Progenitor cell of endocrine pancreas (in vitro differentiated cells): ENCODE measurements at regions not wholly inside any gene's neighbourhood (a gene's known extent, or its start where the extent isn't known, plus 50 kb on each side); places are given as distances from the start of the nearest gene placed in this dataset.
"Not testable (repeated sequence)": the region's sequence is repeated elsewhere in the genome, so short reads cannot be mapped to it uniquely, and the experiment has no call there.

ENCODE experiments used
- DNase-seq: peaks from one replicate; pipeline ENCODE4 v3.0.0; 2021; ENCODE audit warnings: low spot score; ENCODE audit not compliant: unreplicated experiment
- H3K27ac Mint-ChIP-seq: 2 replicates; pipeline ENCODE4 v1.8.0; 2021; ENCODE audit warnings: mild to moderate bottlenecking, moderate library complexity, mixed read lengths
- H3K27me3 Mint-ChIP-seq: 2 replicates; pipeline ENCODE4 v1.8.0; 2021; ENCODE audit warnings: mixed read lengths
- H3K36me3 Mint-ChIP-seq: 2 replicates; pipeline ENCODE4 v1.8.0; 2022; ENCODE audit warnings: mixed read lengths; ENCODE audit not compliant: insufficient read depth
- H3K4me1 Mint-ChIP-seq: 2 replicates; pipeline ENCODE4 v1.8.0; 2021; ENCODE audit warnings: low read depth, mixed read lengths
- H3K4me3 Mint-ChIP-seq: 2 replicates; pipeline ENCODE4 v1.8.0; 2021; ENCODE audit warnings: low read depth, mild to moderate bottlenecking, moderate library complexity, mixed read lengths
- H3K9me3 Mint-ChIP-seq: 2 replicates; pipeline ENCODE4 v1.8.0; 2021; ENCODE audit warnings: low read depth, mixed read lengths
- CTCF ChIP-seq: fragments of 200-600 bp; sonication (generic); IDR thresholded peaks from one replicate; pipeline ENCODE4 v1.5.0; 2021; ENCODE audit warnings: antibody characterized with exemption, mild to moderate bottlenecking; ENCODE audit not compliant: unreplicated experiment

DNA sequence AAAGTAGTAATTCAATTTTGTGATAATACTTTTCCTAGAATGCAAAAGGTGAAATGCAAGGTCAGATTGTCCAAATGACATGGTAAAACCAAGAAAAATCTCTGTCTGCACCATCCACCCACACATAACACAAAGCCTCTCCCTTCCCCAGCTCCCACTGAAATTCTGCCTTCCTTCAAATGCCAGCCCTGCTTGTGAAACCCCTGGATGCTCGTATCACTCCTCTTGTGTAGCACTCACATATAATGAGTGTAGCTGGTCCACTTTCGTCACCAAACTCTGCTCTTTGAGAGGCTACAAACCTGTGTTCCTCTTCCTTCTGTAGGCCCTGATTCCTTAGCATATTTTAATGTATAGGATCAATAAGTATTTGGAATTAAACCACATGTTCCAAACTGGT, 123.6 kb upstream of the BEND6 start:
- Mint-ChIP-seq H3K27me3 (peaks cover 19% of the 10 kb centered on the region), H3K4me3 (no peak overlapping the region), H3K9me3 (no peaks in the 10 kb centered on the region), H3K4me1 (no peaks in the 10 kb centered on the region), H3K36me3 (peaks cover 2% of the 10 kb centered on the region), H3K27ac (no peak overlapping the region)
- no peak for TF ChIP-seq CTCF
- no peak for DNase-seq

DNA sequence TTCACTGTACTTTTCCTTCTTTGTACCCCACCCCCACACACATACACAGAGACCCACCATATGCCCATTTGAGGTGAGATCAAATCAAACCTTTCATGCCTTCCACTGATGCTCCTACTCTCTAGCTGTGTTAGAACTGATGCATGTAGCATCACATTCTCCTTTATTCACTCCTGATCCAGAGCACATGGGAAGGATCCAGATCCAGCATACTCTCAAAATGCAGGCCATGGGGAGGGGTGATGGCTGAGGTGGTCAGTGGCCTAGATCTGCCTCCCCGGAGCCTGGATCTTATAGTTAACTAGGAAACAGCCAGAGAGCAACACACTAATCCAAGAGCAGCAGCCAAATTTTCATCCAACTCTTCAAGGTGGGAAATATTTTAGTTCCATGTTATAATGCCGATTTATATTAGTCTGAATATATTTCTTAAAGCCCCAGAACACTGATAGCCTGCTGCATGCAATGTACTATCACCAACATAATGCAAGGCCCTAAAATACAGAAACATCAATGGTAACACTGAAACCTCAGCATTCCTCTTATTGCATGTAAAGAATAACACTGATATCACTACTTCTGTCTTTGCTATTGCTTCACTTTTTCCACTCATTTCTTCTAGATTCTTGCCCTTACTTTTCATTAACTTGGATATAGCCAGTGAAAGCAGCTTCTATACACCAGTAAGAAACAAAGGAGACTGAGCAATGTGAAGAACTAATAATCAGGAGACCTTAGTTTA, 126.8 kb upstream of the BEND6 start:
- H3K4me3 Mint-ChIP-seq, result no peak overlapping the region
- H3K36me3 Mint-ChIP-seq, result peaks cover 2% of the 10 kb centered on the region
- peaks cover 21% of the 10 kb centered on the region for H3K27me3 Mint-ChIP-seq
- no peak overlapping the region for H3K27ac Mint-ChIP-seq
- no peaks in the 10 kb centered on the region for H3K9me3 Mint-ChIP-seq
- TF ChIP-seq CTCF, result no peak
- no peak for DNase-seq
- H3K4me1 Mint-ChIP-seq, result peaks cover 2% of the 10 kb centered on the region

GRCh38 chr6:56824431-56824830, 130.5 kb upstream of the BEND6 start:
- H3K9me3 Mint-ChIP-seq, H3K36me3 Mint-ChIP-seq, H3K4me3 Mint-ChIP-seq, H3K27ac Mint-ChIP-seq, DNase-seq: not testable (repeated sequence)
- Mint-ChIP-seq H3K27me3 (peaks cover 19% of the 10 kb centered on the region), H3K4me1 (peaks cover 10% of the 10 kb centered on the region)

DNA sequence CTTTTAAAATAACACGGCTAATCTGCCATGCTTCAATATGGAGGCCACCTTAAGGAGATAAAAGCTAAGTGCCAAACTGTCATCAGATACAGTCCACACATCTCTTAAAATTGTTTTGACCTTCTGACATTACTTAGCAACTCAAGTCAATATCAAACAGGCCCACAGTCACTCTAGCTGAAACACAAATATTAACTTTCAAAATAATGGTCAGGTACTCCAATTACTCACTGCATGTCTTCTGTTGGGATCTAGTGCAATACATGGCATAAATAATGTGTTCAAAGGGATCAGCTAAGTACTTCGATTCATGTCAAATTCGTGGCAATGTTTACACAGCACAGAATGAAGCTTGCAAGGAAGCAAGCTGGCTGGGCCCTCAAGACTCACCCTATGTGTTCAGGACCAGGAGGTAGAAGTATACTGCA, 133.9 kb upstream of the BEND6 start:
- no peaks in the 10 kb centered on the region for H3K9me3 Mint-ChIP-seq
- no peak for TF ChIP-seq CTCF
- no peak overlapping the region for H3K27ac Mint-ChIP-seq
- H3K4me1 Mint-ChIP-seq, result peaks cover 21% of the 10 kb centered on the region
- DNase-seq, result no peak
- H3K27me3 Mint-ChIP-seq, result peaks cover 26% of the 10 kb centered on the region
- no peak overlapping the region for H3K4me3 Mint-ChIP-seq
- H3K36me3 Mint-ChIP-seq, result no peaks in the 10 kb centered on the region

DNA sequence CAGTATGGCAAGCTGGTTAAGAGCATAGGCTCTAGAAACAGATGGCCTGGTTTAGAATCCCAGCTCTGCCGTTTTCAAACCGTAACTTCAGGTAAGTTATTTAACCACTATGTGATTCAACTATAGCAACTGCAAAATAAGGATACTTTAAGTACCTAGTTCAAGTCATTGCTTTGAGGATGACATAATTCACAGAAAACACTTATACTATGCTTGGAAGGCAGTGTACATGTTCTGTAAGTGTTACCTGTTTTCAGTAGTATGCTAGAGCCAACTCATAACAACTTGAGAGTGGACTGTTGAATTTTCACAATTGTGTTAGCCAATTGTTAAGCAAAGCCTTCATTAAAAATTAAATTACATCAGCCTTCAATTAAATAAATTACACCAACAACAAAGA, 134.8 kb upstream of the BEND6 start:
- Mint-ChIP-seq H3K9me3 (no peaks in the 10 kb centered on the region), H3K4me3 (no peak overlapping the region), H3K27me3 (peaks cover 28% of the 10 kb centered on the region), H3K27ac (no peak overlapping the region), H3K36me3 (no peaks in the 10 kb centered on the region), H3K4me1 (peaks cover 21% of the 10 kb centered on the region)
- no peak for DNase-seq
- no peak for TF ChIP-seq CTCF

- no peak overlapping the region for H3K27ac Mint-ChIP-seq
- peaks cover 23% of the 10 kb centered on the region for H3K4me1 Mint-ChIP-seq
- no peaks in the 10 kb centered on the region for H3K9me3 Mint-ChIP-seq
- no peak for DNase-seq
- no peak for TF ChIP-seq CTCF
- no peaks in the 10 kb centered on the region for H3K36me3 Mint-ChIP-seq
- peaks cover 31% of the 10 kb centered on the region for H3K27me3 Mint-ChIP-seq
- H3K4me3 Mint-ChIP-seq, result no peak overlapping the region
Observed at GRCh38 chr6:56819604-56820003, 135.3 kb upstream of the BEND6 start.
